CD4-positive, alpha-beta T cell (primary cell): ENCODE measurements at regions not wholly inside any gene's neighbourhood (a gene's known extent, or its start where the extent isn't known, plus 50 kb on each side); places are given as distances from the start of the nearest gene placed in this dataset.
A peak's percentile ranks its signal among the peaks of the same experiment; 100 is the strongest.

Experiments
- ATAC-seq: fragments of 200-7000 bp; cut with Tn5 transposase; one replicate; pipeline ENCODE4 v1.10.0; 2022; ENCODE audit warnings: mild to moderate bottlenecking; ENCODE audit not compliant: poor library complexity
- CTCF ChIA-PET: fragments of 350-600 bp; sonication (Branson Sonifier 250); formaldehyde crosslinking; loops from one replicate; lab custom pipeline; 2021; ENCODE audit warnings: antibody characterized with exemption, inconsistent platforms; lab: Charles Lee
- POLR2A ChIA-PET: fragments of 350-600 bp; sonication (Branson Sonifier 250); formaldehyde crosslinking; loops from one replicate; lab custom pipeline; 2021; ENCODE audit warnings: antibody characterized with exemption, inconsistent platforms; lab: Charles Lee
- DNase-seq, 14 experiments: peaks; one replicate each; pipeline ENCODE4 v3.0.0-alpha.2; 2013 to 2020; ENCODE audit warnings: mixed read lengths in 2 of 14
- H3K27ac ChIP-seq, 2 donors: one replicate each; pipeline versions ENCODE4 v1.5.1 to v1.7.0; 2013; ENCODE audit warnings: low read length in 2 of 2, low read depth in 1 of 2, mild to moderate bottlenecking in 1 of 2
- H3K27me3 ChIP-seq, 2 experiments: 1 replicate in 1 of 2; 2 replicates in 1 of 2; pipeline versions ENCODE4 v1.6.1 to v1.7.0; 2013; ENCODE audit warnings: low read length in 2 of 2, control low read depth in 1 of 2, mild to moderate bottlenecking in 1 of 2, moderate library complexity in 1 of 2; ENCODE audit not compliant: insufficient read depth in 2 of 2, control insufficient read depth in 1 of 2
- H3K36me3 ChIP-seq: one replicate; pipeline ENCODE4 v1.6.1; 2013; ENCODE audit warnings: low read length, control low read depth; ENCODE audit not compliant: insufficient read depth
- H3K4me1 ChIP-seq: one replicate; pipeline ENCODE4 v1.6.1; 2013; ENCODE audit warnings: low read length, control low read depth; ENCODE audit not compliant: insufficient read depth
- H3K4me3 ChIP-seq: one replicate; pipeline ENCODE4 v1.5.1; 2013; ENCODE audit warnings: mild to moderate bottlenecking, low read length, moderate library complexity
- H3K9me3 ChIP-seq, 2 experiments: 1 replicate in 1 of 2; 2 replicates in 1 of 2; pipeline versions ENCODE4 v1.6.1 to v1.7.0; 2013; ENCODE audit warnings: low read length in 2 of 2, mild to moderate bottlenecking in 2 of 2, control low read depth in 1 of 2, moderate library complexity in 1 of 2; ENCODE audit not compliant: control insufficient read depth in 1 of 2, insufficient read depth in 1 of 2
- H3K27ac Mint-ChIP-seq: one replicate; pipeline ENCODE4 v1.8.0; 2020; ENCODE audit warnings: mixed read lengths
- H3K27me3 Mint-ChIP-seq: one replicate; pipeline ENCODE4 v1.8.0; 2021; ENCODE audit warnings: mixed read lengths
- H3K36me3 Mint-ChIP-seq: one replicate; pipeline ENCODE4 v1.8.0; 2021; ENCODE audit warnings: low read depth, mixed read lengths
- H3K4me1 Mint-ChIP-seq: one replicate; pipeline ENCODE4 v1.8.0; 2021; ENCODE audit warnings: low read depth, mixed read lengths
- H3K4me3 Mint-ChIP-seq: one replicate; pipeline ENCODE4 v1.8.0; 2020; ENCODE audit warnings: mild to moderate bottlenecking, mixed read lengths
- H3K9me3 Mint-ChIP-seq: one replicate; pipeline ENCODE4 v1.8.0; 2020; ENCODE audit warnings: mixed read lengths
- intact Hi-C, 2 experiments: fragments of 100-400 bp; cut with DNase I in 1 of 2; cut with micrococcal nuclease in 1 of 2; formaldehyde crosslinking; loops; one replicate each; pipeline versions ENCODE4 v1.15.1 to v1.9.0; 2023 to 2025; cut with DNase I, micrococcal nuclease
- TF ChIP-seq, protein P1 (sequence below): fragments of 200-600 bp; IDR thresholded peaks from one replicate; pipeline ENCODE4 v1.8.0; 2022; ENCODE audit warnings: antibody characterized with exemption, mild to moderate bottlenecking

DNA sequence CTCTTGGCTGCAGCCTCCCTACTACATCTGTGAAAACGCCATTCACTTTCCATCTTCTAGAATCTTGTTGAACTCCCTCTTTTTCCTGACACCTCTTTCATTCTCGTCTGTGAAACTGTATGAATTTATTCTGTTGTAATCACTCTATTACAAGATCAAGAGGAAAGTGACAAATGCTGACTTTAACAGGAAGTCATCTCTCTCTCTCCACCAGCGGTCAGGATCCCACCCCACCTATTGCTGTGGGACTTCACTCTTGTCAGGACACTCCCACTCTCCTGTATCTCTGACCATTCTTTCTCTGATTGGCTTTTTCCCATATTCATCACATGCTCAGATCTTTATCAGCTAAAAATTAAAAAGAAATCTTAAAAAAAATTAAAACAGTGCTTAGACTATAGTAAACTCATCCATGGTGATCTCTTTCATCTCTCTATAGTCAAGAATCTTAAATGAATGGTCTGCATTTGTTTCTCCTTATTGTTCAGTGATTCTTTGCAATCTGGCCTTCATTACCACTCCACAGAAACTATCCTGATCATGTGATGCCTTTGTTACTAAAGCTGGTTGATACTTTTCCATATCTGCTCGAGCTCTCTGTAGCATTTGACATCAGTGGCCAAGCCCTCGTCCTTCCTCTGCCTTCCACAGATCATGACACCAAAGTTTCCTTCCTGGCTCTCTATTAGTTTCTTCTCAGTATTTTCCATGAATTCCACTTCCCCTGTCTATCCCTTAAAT is 113.6 kb downstream of the UCHL5 start:
- Mint-ChIP-seq H3K4me1 (no peaks in the 10 kb centered on the region), H3K9me3 (no peaks in the 10 kb centered on the region), H3K27me3 (no peaks in the 10 kb centered on the region), H3K4me3 (no peak overlapping the region), H3K27ac (no peak overlapping the region), H3K36me3 (no peaks in the 10 kb centered on the region)
- no peak overlapping the region for H3K27ac ChIP-seq
- ChIA-PET CTCF (no interaction called here), POLR2A (no interaction called here)
- no peaks in the 10 kb centered on the region for H3K9me3 ChIP-seq
- ATAC-seq (no peak), DNase-seq (peak in 1 of 14 experiments; percentile 18)
- TF ChIP-seq, protein P1, sequence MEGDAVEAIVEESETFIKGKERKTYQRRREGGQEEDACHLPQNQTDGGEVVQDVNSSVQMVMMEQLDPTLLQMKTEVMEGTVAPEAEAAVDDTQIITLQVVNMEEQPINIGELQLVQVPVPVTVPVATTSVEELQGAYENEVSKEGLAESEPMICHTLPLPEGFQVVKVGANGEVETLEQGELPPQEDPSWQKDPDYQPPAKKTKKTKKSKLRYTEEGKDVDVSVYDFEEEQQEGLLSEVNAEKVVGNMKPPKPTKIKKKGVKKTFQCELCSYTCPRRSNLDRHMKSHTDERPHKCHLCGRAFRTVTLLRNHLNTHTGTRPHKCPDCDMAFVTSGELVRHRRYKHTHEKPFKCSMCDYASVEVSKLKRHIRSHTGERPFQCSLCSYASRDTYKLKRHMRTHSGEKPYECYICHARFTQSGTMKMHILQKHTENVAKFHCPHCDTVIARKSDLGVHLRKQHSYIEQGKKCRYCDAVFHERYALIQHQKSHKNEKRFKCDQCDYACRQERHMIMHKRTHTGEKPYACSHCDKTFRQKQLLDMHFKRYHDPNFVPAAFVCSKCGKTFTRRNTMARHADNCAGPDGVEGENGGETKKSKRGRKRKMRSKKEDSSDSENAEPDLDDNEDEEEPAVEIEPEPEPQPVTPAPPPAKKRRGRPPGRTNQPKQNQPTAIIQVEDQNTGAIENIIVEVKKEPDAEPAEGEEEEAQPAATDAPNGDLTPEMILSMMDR, result no peak
- intact Hi-C loops, result no loop called here
- no peak overlapping the region for H3K4me3 ChIP-seq
- no peaks in the 10 kb centered on the region for H3K27me3 ChIP-seq
- H3K36me3 ChIP-seq, result no peaks in the 10 kb centered on the region
- no peaks in the 10 kb centered on the region for H3K4me1 ChIP-seq

DNA sequence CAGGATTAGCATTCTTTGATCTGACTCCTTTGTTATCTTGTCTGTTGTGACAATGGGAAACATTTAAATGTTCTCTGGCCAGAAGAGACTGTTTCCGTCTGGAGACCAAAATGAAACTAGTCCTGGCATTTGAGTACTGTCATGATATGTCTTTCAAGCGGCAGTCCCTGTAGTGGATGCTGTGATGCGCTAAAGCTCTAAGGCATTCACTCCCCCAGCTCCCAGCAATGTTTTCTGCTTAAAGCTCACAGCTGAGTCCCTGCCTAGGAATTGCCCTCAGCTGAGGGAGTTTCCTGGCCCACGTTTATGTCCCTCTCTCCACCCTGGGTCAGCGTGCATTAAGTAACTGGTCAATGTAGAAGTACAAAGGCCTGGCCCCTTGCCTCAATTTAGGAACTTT is 109.4 kb downstream of the UCHL5 start:
- DNase-seq (no peak), ATAC-seq (no peak)
- ChIA-PET POLR2A (no interaction called here), CTCF (no interaction called here)
- H3K27ac Mint-ChIP-seq, result no peak overlapping the region
- H3K4me3 Mint-ChIP-seq, result no peak overlapping the region
- Histone ChIP-seq H3K4me3 (no peak overlapping the region), H3K4me1 (no peaks in the 10 kb centered on the region), H3K27ac (no peak overlapping the region), H3K27me3 (no peaks in the 10 kb centered on the region), H3K36me3 (no peaks in the 10 kb centered on the region), H3K9me3 (no peaks in the 10 kb centered on the region)
- TF ChIP-seq, protein P1, result no peak
- H3K27me3 Mint-ChIP-seq, result no peaks in the 10 kb centered on the region
- H3K9me3 Mint-ChIP-seq, result no peaks in the 10 kb centered on the region
- H3K36me3 Mint-ChIP-seq, result no peaks in the 10 kb centered on the region
- intact Hi-C loops, result no loop called here
- H3K4me1 Mint-ChIP-seq, result no peaks in the 10 kb centered on the region

DNA sequence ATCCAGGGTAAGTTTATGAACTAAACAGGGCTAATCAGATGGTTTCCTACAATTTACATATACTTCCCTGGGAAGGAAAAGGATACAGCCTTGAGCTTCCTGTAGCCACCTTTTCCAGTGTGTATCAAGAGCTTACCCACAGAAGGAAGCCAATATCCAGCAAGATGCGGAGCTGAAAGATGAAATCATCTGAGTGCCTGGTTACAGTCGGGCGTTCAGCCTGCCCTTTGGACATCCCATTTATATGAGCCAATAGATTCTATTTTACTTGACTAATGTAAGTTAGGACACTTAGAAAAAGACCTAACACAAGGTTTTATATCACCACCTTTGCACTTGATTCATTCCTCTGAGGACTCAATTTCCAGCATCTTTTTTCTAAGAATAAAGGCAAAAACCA is 108.2 kb downstream of the UCHL5 start:
- Mint-ChIP-seq H3K27me3 (no peaks in the 10 kb centered on the region), H3K4me1 (no peaks in the 10 kb centered on the region), H3K9me3 (no peaks in the 10 kb centered on the region), H3K36me3 (peaks cover 4% of the 10 kb centered on the region), H3K27ac (no peak overlapping the region), H3K4me3 (no peak overlapping the region)
- H3K27me3 ChIP-seq, result no peaks in the 10 kb centered on the region
- ChIA-PET CTCF (interaction anchor here (1.2 kb wide), 1 partner anchor 21 kb away, joined by 4 read pairs; no protein-coding TSS in a partner anchor), POLR2A (no interaction called here)
- no peaks in the 10 kb centered on the region for H3K9me3 ChIP-seq
- H3K27ac ChIP-seq, result no peak overlapping the region
- intact Hi-C loops, result no loop called here
- DNase-seq (no peak), ATAC-seq (no peak)
- TF ChIP-seq, protein P1, result no peak
- no peaks in the 10 kb centered on the region for H3K4me1 ChIP-seq
- no peaks in the 10 kb centered on the region for H3K36me3 ChIP-seq
- H3K4me3 ChIP-seq, result no peak overlapping the region
